ENCODE measurements at regions not wholly inside any gene's neighbourhood (a gene's known extent, or its start where the extent isn't known, plus 50 kb on each side); places are given as distances from the start of the nearest gene placed in this dataset.
"Not testable (repeated sequence)": the region's sequence is repeated elsewhere in the genome, so short reads cannot be mapped to it uniquely, and the experiment has no call there.

- no peak for FAIRE-seq
Measured at GRCh38 chr11:115631609-115632008, 127.4 kb upstream of the CADM1 start.

GRCh38 chr11:115630214-115630613, 126.0 kb upstream of the CADM1 start:
- FAIRE-seq, result no peak

DNA sequence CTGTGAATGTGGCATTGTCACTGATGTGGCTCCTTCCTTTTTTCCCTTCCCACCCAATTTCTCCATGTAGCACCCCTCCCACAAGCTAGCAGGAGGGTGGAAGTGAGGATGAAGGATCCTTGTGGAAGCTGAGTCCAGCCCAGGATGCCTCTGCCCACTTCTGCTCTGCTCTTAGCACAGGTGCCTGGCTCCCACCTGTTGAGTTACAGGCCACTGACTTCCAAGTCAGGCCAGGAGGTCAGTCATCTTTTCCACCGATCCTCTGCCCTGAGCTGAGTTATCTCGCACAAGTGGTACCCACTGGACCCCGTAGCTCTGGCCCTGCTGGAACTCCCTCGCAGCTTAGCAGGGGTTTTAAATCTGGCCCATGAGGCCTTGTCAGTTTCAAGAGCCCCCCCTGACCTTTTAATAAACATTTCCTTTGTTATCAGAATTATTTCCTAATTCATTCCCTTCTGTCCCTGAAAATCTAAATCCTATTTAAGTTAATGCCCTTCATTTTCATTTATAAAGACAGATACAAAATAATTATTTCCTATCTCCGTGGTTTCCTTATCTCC, 125.3 kb upstream of the CADM1 start:
- FAIRE-seq, result no peak

DNA sequence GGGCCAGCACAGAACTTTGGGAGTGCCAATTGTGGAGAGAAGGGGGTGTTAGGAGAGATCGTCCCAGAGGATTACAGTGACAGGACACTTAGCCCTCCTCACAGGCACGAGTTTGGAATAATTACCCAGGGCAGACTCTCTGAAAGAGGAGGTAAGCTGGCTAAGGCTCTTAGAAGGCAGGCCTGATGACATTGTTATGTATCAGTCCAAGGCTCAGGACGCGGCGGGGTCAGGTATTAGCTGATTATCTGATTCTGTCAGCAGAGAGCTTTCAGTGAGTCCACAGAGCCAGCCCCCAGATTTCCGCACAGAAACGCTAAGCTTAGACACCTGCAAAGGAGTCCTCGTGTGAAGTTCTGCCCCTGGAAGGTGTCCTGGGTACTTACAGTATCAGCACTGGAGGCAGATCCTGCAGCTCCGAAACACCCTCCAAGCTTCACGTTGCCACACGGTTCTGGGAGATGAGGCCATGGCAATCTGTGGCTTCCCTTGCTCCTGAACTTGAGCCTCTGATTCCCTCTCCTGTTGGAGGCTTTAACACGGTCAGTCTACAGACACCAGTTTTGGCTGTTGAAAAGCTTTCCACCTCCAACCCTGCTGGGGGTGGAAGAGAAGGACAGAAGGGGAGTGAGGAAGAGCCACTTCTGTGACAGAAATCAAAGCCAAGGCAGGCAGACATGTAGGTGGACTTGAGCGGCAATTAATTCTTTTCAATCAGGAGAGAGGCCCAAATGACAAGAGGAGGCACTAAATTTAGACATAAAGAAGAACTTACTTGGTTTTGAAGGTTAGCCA, 123.6 kb upstream of the CADM1 start:
- no peak for FAIRE-seq

DNA sequence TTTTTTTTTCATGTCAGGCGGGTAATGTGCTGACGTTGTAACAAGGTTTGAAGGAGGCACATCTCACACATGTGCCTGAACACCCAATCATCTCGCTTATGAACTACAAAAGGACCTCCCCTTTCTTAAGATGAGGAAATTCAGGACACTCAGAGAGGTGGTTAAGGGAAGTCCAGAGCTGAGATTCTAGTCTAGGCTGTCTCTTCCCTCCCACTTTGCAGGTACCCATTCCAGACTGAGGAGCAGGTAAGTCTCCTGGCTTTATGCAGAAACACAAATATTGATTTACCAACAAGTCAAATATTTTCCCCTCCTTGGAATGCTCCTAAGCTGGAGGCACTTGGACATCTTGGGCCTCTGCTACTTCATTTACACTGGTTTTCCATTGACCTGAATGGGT, 122.9 kb upstream of the CADM1 start:
- no peak for FAIRE-seq

DNA sequence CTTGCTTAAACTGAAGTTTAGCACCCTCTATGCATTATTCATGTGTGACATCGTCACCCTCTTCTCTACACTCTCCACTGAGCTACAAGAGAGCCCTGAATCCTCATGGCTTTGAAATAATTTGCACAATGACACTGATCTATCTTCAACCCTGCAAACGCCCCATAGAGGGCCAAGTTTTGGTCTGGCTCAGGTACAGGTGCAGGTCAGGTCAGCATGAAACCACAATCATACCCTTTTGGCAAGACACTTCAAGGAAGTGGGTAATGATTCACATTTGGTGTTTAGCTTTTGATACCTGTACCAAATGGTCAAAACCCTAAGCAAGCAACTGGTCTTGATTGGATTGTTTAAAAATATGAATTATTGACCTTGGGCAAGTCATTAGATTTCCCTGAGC, 122.2 kb upstream of the CADM1 start:
- no peak for FAIRE-seq

GRCh38 chr11:115625502-115625901, 121.3 kb upstream of the CADM1 start:
- FAIRE-seq, result no peak

- FAIRE-seq, result no peak
Measured at GRCh38 chr11:115624065-115624464, 119.8 kb upstream of the CADM1 start.

DNA sequence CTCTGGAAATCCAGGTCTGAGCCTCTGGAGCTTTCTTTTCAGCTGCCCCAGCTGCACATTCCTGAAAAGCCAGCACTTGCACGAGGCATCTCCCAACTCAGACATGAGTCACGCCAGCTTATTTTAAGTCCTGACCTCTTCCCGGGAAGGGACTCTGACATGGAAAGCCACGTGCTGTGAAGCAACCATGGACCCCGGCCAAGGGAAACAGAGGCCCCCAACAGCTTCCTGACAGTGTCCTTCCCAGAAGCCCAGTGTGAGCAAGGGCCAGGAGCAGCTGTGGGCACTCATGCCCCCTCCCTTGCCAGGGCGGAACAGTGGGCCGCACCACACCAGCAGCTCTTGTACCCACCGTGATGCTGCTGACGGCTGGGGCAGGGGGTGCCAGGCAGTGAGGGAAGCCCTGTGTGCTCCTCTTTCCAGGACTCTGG, 118.8 kb upstream of the CADM1 start:
- FAIRE-seq, result no peak

- no peak for FAIRE-seq
Measured at GRCh38 chr11:115618428-115618827, 114.2 kb upstream of the CADM1 start.

- no peak for FAIRE-seq
Measured at GRCh38 chr11:115617767-115618166, 113.6 kb upstream of the CADM1 start.

DNA sequence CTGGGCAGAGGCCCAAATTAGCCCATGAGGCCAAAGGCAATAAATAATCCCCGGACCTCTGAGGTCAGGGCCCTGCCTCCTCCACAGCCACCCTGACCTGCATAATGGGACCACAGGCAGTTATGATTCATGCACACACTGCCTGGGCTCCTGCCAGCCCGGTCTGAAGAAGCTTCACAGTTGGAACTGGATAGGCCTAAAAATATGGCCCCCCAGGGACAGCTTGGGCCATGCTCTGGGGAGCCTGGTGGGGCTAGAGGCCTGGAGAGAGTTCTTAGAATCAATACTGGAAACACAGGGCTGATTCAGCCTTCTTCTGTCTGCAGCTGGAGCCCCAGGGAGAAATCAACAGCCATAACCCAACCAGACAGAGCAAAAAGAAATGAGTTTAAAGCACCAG, 112.8 kb upstream of the CADM1 start:
- FAIRE-seq, result no peak

DNA sequence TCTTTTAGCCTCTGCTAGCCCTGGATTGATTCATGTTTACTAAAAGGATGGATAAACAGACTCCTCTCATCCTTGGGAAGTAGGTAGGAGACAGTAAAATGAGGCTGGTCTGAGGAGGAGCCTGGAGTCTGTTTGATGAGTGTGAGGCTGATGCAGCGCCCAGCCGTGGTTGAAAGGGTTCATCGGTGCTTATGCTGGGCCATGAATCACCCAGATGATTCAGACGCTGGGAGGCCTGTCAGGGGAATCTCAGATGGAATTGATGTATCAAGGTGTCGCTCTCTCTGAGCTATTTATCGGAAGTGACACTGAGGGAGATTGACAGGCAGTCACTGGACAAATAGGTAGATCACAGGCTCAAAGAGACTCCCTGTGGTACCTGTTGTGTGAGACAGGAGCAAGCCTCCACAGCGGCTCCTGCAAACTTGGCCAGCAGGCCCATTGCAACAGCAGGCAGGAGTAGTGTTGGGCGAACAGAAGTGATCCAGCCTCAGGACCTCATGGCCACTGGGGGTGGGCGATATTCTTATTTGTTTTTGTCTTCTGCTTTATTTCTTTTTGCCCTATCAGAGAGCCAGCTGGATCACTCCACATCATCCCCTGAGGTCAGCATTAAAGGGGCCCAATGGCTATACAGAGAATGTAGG, 109.9 kb upstream of the CADM1 start:
- no peak for FAIRE-seq

- no peak for FAIRE-seq
Measured at GRCh38 chr11:115613004-115613403, 108.8 kb upstream of the CADM1 start.

GRCh38 chr11:115612046-115612730, 108.0 kb upstream of the CADM1 start:
- no peak for FAIRE-seq

DNA sequence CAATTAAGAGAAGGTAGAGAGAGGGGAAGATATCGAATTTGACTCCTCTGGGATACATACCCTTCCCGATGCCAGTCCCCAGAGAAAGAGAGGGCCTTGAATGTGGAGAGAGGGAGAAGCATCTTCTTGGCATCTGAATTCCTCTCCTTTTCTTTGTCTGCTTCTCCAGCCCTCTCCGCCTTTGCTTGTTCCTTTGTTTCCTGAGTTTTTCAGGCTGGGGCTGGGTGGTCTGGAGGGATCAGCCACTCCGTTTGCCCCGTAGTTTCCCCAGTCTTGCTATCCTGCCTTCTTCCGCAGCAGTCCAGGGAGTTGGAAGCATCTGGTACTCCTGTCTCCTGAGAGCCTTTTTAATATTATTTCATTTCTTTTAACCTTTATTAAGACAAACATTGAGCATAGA, 107.1 kb upstream of the CADM1 start:
- FAIRE-seq, result no peak

DNA sequence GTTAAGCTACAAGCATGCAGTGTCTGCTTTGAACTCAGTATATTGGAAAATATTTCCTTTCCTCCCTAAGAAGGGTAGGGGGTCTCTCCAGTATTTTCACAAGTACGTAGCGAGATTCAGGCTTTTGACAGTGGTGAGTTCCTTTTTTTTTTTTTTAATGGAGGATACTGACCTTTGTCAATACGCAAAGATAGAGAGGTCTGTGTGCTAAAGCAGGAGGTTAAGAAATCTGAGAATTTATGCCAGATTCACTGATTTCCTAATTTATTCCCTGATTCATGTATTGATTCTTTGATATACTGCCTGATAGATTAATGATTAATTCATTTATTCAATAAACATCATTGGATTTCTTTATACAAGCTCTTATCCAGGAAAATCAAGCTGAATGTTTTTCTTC, 106.7 kb upstream of the CADM1 start:
- FAIRE-seq, result no peak

GRCh38 chr11:115610234-115610633, 106.0 kb upstream of the CADM1 start:
- not testable (repeated sequence) for FAIRE-seq

- no peak for FAIRE-seq
Measured at GRCh38 chr11:115608976-115609375, 104.8 kb upstream of the CADM1 start.

DNA sequence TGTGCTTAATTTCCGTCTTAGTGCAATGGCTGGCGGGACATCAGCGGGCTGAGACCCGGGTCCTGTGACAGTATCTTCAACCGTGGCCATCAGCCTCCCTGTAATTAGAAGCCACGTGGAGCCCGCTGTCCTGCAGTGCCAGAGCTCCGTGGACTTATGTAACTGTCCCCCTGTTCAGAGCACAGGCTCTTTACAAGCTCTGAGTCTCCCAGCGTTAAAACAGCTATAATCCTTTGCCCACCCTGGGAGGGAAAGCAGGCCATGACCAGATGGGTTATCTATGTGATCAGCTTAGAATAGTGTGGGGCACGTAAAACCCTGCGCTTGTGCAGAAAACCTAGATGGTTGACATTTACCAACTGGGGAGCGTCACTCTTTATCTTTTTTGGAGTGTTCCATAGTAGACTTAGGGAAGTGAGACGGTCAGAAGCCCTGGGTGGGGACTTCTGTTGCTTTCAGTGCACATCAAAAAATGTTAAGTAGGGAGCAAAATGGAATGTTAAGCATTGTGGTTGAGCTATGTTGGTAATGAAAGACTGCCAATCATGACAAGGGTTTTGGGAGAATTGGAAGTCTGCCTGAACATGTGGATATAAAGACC, 103.5 kb upstream of the CADM1 start:
- no peak for FAIRE-seq

GRCh38 chr11:115606498-115607220, 102.4 kb upstream of the CADM1 start:
- no peak for FAIRE-seq

DNA sequence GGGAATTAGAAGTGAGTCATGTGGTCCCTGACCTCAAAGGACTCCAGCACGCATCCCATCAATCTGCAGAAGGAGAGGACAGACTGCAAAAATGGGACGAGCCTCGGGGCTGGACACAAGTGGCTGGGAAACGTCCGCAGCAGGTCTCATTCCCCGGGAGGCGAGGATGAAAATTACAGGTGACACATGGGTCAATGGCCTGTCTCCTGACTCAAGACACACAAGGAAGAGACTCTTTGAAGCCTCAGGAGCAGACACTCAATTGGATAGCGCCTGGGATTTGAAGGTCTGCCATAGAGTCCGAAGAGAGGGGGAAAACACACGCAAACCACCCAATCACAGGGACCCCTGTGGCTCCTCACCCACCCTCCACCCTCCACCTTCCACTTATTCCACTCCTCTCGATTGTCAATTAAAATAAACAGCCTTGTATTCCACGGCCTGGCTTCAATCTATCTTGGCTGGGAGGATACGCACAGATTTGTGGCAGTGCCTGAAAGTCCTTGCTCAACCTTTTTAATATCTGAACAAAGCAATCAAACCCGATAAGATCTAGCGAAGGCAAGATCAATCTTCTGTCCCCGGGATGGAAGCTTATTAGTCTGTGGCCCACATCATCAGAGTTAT, 101.8 kb upstream of the CADM1 start:
- no peak for FAIRE-seq

Data from colon (tissue), 2 donors.